ENCODE measurements at regions not wholly inside any gene's neighbourhood (a gene's known extent, or its start where the extent isn't known, plus 50 kb on each side); places are given as distances from the start of the nearest gene placed in this dataset.

- no peak for TF ChIP-seq CTCF (IDR thresholded peaks at IDR 0.05)
- TF ChIP-seq EP300 (IDR thresholded peaks at IDR 0.05; ENCODE audit: low read depth), result no peak
- no peak for TF ChIP-seq POLR2AphosphoS5 (IDR thresholded peaks at IDR 0.05)
- no peak for TF ChIP-seq POLR2A (IDR thresholded peaks at IDR 0.05)
These were observed 123.2 kb upstream of the UBE2E2 start for GRCh38 chr3:23079976-23080375.
